Smooth muscle cell (in vitro differentiated cells): ENCODE measurements at regions not wholly inside any gene's neighbourhood (a gene's known extent, or its start where the extent isn't known, plus 50 kb on each side); places are given as distances from the start of the nearest gene placed in this dataset.

Experiments used
- DNase-seq: peaks from one replicate; lab custom pipeline; 2025; ENCODE audit not compliant: unreplicated experiment; lab: John Stamatoyannopoulos, UW
- H2AFZ ChIP-seq: fragments of 200-600 bp; sonication (generic); 2 replicates; pipeline ENCODE4 v1.6.0; 2016; ENCODE audit warnings: antibody characterized with exemption, low read depth, mild to moderate bottlenecking
- H3F3A ChIP-seq: fragments of 200-600 bp; sonication (generic); 2 replicates; pipeline ENCODE4 v1.6.0; 2017; ENCODE audit warnings: antibody characterized with exemption, low read depth
- H3K27ac ChIP-seq: fragments of 200-600 bp; sonication (generic); 2 replicates; pipeline ENCODE4 v1.5.1; 2016; ENCODE audit warnings: low read depth, mild to moderate bottlenecking
- H3K27me3 ChIP-seq: fragments of 200-600 bp; sonication (generic); 2 replicates; pipeline ENCODE4 v1.6.1; 2016; ENCODE audit warnings: low read depth, mild to moderate bottlenecking
- H3K36me3 ChIP-seq: fragments of 200-600 bp; sonication (generic); 2 replicates; pipeline ENCODE4 v1.5.1; 2016; ENCODE audit warnings: low read depth
- H3K4me1 ChIP-seq: fragments of 200-600 bp; sonication (generic); 2 replicates; pipeline ENCODE4 v1.5.1; 2016; ENCODE audit warnings: low read depth
- H3K4me2 ChIP-seq: fragments of 200-600 bp; sonication (generic); 2 replicates; pipeline ENCODE4 v1.6.0; 2016; ENCODE audit warnings: mild to moderate bottlenecking
- H3K4me3 ChIP-seq: fragments of 200-600 bp; sonication (generic); 2 replicates; pipeline ENCODE4 v1.5.1; 2016; ENCODE audit warnings: mild to moderate bottlenecking
- H3K79me2 ChIP-seq: fragments of 200-600 bp; sonication (generic); 2 replicates; pipeline ENCODE4 v1.6.0; 2016; ENCODE audit warnings: low read depth, mild to moderate bottlenecking
- H3K9ac ChIP-seq: fragments of 200-600 bp; sonication (generic); 2 replicates; pipeline ENCODE4 v1.6.0; 2016; ENCODE audit warnings: low read depth
- H3K9me3 ChIP-seq: fragments of 200-600 bp; sonication (generic); replicated peaks from 2 replicates; pipeline ENCODE4 v1.5.1; 2016; ENCODE audit warnings: low read depth
- H4K20me1 ChIP-seq: fragments of 200-600 bp; sonication (generic); 2 replicates; pipeline ENCODE4 v1.6.0; 2016; ENCODE audit warnings: low read depth
- CTCF ChIP-seq: fragments of 200-600 bp; sonication (generic); IDR thresholded peaks from 2 replicates; pipeline ENCODE4 v1.5.1; 2017; ENCODE audit warnings: borderline replicate concordance, mild to moderate bottlenecking, antibody characterized with exemption; ENCODE audit not compliant: insufficient read depth, poor library complexity, severe bottlenecking
- WGBS: methylation state at CpG from one replicate; pipeline ENCODE4 v1.1.7; 2016; ENCODE audit warnings: low lambda C conversion rate; 5-methylcytosine and 5-hydroxymethylcytosine counted together

- no peak overlapping the region for H3K4me2 ChIP-seq
- WGBS, result 57% methylated on average over 2 of the region's 2 CpGs
Observed at GRCh38 chr10:90650858-90651257, 207.0 kb downstream of the HTR7 start.

GRCh38 chr10:90652519-90652918 is 205.3 kb downstream of the HTR7 start:
- peak; percentile 35 for TF ChIP-seq CTCF
- H3K27ac ChIP-seq, result no peak overlapping the region
- no peaks in the 10 kb centered on the region for H3K9me3 ChIP-seq
- no peaks in the 10 kb centered on the region for H4K20me1 ChIP-seq
- DNase-seq, result no peak
- H3K79me2 ChIP-seq, result no peaks in the 10 kb centered on the region
- H3K4me3 ChIP-seq, result no peak overlapping the region
- no peaks in the 10 kb centered on the region for H3K27me3 ChIP-seq
- H2AFZ ChIP-seq, result no peak overlapping the region
- no peak overlapping the region for H3K4me2 ChIP-seq
- H3K36me3 ChIP-seq, result no peaks in the 10 kb centered on the region
- H3K4me1 ChIP-seq, result no peaks in the 10 kb centered on the region
- no peaks in the 10 kb centered on the region for H3F3A ChIP-seq
- no peak overlapping the region for H3K9ac ChIP-seq

More at GRCh38 chr10:90650858-90651257, 207.0 kb downstream of the HTR7 start:
- no peaks in the 10 kb centered on the region for H3K36me3 ChIP-seq
- H3K4me3 ChIP-seq, result no peak overlapping the region
- H3K27me3 ChIP-seq, result no peaks in the 10 kb centered on the region
- H3F3A ChIP-seq, result no peaks in the 10 kb centered on the region
- H3K79me2 ChIP-seq, result no peaks in the 10 kb centered on the region
- H2AFZ ChIP-seq, result peak overlapping the region; percentile 10
- DNase-seq, result no peak
- H3K4me1 ChIP-seq, result no peaks in the 10 kb centered on the region
- no peak overlapping the region for H3K9ac ChIP-seq
- TF ChIP-seq CTCF, result no peak
- H3K27ac ChIP-seq, result no peak overlapping the region
- H4K20me1 ChIP-seq, result no peaks in the 10 kb centered on the region
- no peaks in the 10 kb centered on the region for H3K9me3 ChIP-seq

GRCh38 chr10:90658791-90659190 is 199.0 kb downstream of the HTR7 start:
- no peak overlapping the region for H3K27ac ChIP-seq
- 0% methylated on average over 1 of the region's 1 CpG for WGBS
- H3K79me2 ChIP-seq, result no peaks in the 10 kb centered on the region

More at GRCh38 chr10:90658791-90659190, 199.0 kb downstream of the HTR7 start:
- H3K27me3 ChIP-seq, result no peaks in the 10 kb centered on the region
- H4K20me1 ChIP-seq, result no peaks in the 10 kb centered on the region
- no peak for DNase-seq
- H3K9me3 ChIP-seq, result no peaks in the 10 kb centered on the region
- no peaks in the 10 kb centered on the region for H3K4me1 ChIP-seq
- no peaks in the 10 kb centered on the region for H3K36me3 ChIP-seq
- no peaks in the 10 kb centered on the region for H3F3A ChIP-seq
- H2AFZ ChIP-seq, result no peak overlapping the region
- H3K4me3 ChIP-seq, result no peak overlapping the region
- no peak overlapping the region for H3K9ac ChIP-seq
- TF ChIP-seq CTCF, result no peak
- H3K4me2 ChIP-seq, result no peak overlapping the region
